GM06990 (cell line): ENCODE measurements at regions not wholly inside any gene's neighbourhood (a gene's known extent, or its start where the extent isn't known, plus 50 kb on each side); places are given as distances from the start of the nearest gene placed in this dataset.
"Not testable (repeated sequence)": the region's sequence is repeated elsewhere in the genome, so short reads cannot be mapped to it uniquely, and the experiment has no call there.

ENCODE experiments used
- DNase-seq: peaks from one replicate; pipeline ENCODE4 v3.0.0-alpha.2; 2011; ENCODE audit not compliant: insufficient read length; ENCODE audit errors: extremely low read depth
- H3K27me3 ChIP-seq: replicated peaks from 2 replicates; pipeline ENCODE4 v1.6.0; 2011; ENCODE audit warnings: low read length; ENCODE audit not compliant: control insufficient read depth, insufficient read depth
- H3K36me3 ChIP-seq: 2 replicates; pipeline ENCODE4 v1.5.1; 2011; ENCODE audit warnings: low read length; ENCODE audit not compliant: control insufficient read depth, insufficient read depth
- H3K4me3 ChIP-seq: replicated peaks from 2 replicates; pipeline ENCODE4 v1.5.1; 2011; ENCODE audit warnings: low read depth, mild to moderate bottlenecking, control low read depth, low read length
- TF ChIP-seq, protein P1 (sequence below): IDR thresholded peaks from 2 replicates; pipeline ENCODE4 v1.5.1; 2011; ENCODE audit warnings: low read length, control low read depth, mild to moderate bottlenecking, inconsistent platforms; ENCODE audit not compliant: insufficient read depth, poor library complexity, severe bottlenecking

DNA sequence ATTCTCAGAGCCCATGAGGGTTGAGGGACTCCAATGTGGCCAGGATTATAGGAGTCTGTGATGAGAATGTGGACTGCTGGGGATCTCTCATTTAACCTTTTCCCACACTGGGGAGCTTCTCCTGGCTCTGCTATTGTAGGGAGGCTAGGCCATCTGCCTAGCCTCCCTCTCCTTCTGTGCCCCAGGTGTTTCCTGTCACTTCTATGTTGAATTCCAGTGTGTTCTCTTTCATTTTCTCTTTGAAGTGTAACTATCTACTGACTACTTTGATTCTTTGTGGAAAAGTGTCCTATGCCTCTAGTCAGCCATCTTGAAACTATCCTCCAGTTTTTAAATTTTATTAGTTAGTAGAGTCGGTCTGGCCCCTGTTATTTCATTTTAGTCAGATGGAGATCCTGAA lies 53.4 kb upstream of the ABCD2 start:
- DNase-seq: no peak
- Histone ChIP-seq H3K4me3 (no peak overlapping the region), H3K36me3 (no peaks in the 10 kb centered on the region), H3K27me3 (no peaks in the 10 kb centered on the region)
- TF ChIP-seq, protein P1, sequence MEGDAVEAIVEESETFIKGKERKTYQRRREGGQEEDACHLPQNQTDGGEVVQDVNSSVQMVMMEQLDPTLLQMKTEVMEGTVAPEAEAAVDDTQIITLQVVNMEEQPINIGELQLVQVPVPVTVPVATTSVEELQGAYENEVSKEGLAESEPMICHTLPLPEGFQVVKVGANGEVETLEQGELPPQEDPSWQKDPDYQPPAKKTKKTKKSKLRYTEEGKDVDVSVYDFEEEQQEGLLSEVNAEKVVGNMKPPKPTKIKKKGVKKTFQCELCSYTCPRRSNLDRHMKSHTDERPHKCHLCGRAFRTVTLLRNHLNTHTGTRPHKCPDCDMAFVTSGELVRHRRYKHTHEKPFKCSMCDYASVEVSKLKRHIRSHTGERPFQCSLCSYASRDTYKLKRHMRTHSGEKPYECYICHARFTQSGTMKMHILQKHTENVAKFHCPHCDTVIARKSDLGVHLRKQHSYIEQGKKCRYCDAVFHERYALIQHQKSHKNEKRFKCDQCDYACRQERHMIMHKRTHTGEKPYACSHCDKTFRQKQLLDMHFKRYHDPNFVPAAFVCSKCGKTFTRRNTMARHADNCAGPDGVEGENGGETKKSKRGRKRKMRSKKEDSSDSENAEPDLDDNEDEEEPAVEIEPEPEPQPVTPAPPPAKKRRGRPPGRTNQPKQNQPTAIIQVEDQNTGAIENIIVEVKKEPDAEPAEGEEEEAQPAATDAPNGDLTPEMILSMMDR: no peak

DNA sequence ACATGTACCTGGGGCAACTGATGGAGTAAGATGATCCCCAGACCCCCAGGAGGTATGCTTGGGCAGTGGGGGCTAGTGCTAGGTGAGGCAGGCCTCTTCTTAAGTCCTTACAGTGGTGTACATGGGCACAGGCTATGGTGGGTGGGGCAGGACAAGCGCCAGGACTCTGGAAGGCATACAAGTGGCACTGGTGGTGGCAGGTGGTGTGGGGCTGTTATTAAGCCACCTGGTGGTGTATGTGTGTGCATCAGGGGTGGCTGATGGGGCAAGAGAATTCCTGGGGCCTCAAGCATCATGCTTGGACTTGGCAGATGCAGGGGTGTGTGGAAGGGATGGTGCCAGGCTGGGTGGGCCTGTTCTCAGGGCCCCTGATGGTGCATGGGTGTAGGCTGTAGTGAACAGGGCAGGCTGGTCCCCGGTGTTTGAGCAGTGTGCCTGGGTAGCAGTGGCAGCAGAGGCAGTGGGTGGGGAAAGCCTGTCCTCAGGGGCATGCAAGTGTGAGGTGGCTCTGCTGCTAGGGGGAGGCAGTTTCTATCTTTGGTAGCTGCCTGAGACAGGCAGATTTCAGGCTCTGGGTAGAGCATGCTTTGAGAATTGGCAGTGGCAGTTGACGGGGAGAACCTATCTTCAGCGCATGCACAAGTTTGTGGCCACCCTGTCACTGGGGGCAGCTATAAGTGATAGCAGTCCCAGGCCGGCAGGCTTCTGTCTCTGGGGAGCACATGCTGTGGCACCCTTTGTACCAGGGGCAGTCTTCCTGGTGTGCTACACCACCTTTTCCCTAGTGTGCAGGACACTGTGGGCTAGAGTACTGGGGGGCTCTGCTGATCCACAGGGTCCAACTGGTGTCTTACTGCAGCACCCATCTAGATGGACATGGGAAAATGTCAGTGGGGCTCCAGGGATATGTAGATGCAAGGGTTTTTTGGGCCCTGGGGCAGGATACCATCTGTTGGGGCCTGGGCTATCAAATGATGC lies 52.6 kb upstream of the ABCD2 start:
- H3K36me3 ChIP-seq: no peaks in the 10 kb centered on the region
- DNase-seq: no peak
- no peaks in the 10 kb centered on the region for H3K27me3 ChIP-seq
- TF ChIP-seq, protein P1: no peak
- no peak overlapping the region for H3K4me3 ChIP-seq

DNA sequence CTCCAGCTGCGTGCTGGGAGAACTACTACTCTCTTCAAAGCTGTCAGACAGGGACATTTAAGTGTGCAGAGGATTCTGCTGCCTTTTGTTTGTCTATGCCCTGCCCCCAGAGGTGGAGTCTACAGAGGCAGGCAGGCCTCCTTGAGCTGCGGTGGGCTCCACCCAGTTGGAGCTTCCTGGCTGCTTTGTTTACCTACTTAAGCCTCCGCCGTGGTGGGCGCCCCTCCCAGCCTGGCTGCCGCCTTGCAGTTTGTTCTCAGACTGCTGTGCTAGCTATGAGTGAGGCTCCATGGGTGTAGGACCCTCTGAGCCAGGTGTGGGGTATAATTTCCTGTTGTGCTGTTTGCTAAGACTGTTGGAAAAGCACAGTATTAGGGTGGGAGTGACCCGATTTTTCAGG lies 49.9 kb upstream of the ABCD2 start:
- not testable (repeated sequence) for H3K4me3 ChIP-seq, DNase-seq, H3K36me3 ChIP-seq, H3K27me3 ChIP-seq
